IPS DF 19.7 (cell line): ENCODE measurements at regions not wholly inside any gene's neighbourhood (a gene's known extent, or its start where the extent isn't known, plus 50 kb on each side); places are given as distances from the start of the nearest gene placed in this dataset.
"Not testable (repeated sequence)": the region's sequence is repeated elsewhere in the genome, so short reads cannot be mapped to it uniquely, and the experiment has no call there.

ENCODE experiments used
- DNase-seq: peaks from one replicate; pipeline ENCODE4 v3.0.0-alpha.2; 2013; ENCODE audit warnings: low read depth, low spot score

DNA sequence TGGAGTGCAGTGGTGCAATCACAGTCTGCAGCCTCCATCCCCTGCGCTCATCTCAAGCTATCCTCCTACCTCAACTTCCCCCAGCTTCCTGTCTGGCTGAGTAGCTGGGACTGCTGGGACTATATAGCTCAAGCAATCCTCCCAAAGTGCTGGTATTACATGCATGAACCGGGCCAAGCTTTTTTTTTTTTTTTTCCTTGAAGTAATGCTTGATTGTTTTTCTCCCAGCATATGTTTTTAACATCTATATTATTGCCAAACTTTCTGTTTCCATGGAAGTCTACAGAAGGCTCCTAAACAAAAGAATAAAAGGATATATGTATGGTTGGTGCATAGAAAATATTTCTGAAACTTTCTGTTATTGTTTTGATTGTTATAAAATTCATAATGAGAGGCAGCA is 853.6 kb downstream of the KCNA4 start:
- no peak for DNase-seq

DNA sequence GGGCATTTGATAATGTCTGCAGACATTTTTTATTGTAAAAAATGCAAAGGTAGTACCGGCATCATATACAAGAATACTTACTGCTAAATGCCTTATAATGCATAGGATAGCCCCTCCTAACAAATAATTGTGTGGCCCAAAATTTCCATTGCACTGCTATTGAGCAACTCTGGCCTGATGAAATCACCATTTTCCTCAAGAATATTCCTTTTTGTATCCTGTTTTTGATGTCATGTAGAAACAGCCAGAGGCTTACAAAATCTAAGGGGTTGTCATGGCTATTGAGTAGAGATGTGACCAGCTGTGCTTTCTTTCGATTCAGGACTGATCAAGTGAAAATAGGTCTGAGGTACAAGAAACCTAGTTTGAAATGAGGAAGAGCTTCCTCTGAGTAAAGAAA is 854.3 kb downstream of the KCNA4 start:
- DNase-seq: no peak

DNA sequence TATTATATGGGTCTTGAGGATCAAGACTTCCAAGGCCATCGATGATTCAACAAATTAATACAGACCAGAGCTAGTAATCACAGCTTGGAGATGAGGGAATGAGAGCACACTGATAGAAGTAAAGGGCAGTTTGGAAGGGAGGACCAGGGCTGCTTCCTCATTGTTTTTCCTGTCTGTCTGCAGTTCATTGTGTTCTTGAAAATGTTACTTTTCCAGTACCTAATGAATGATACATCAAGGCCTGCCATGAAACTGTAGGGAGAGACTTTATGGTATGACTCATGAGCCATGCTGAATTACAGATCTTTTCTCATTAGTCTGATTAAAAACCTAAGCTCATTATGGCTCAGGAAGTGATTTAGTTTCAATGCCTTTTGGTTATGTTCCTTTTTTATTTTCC is 855.6 kb downstream of the KCNA4 start:
- DNase-seq: no peak

DNA sequence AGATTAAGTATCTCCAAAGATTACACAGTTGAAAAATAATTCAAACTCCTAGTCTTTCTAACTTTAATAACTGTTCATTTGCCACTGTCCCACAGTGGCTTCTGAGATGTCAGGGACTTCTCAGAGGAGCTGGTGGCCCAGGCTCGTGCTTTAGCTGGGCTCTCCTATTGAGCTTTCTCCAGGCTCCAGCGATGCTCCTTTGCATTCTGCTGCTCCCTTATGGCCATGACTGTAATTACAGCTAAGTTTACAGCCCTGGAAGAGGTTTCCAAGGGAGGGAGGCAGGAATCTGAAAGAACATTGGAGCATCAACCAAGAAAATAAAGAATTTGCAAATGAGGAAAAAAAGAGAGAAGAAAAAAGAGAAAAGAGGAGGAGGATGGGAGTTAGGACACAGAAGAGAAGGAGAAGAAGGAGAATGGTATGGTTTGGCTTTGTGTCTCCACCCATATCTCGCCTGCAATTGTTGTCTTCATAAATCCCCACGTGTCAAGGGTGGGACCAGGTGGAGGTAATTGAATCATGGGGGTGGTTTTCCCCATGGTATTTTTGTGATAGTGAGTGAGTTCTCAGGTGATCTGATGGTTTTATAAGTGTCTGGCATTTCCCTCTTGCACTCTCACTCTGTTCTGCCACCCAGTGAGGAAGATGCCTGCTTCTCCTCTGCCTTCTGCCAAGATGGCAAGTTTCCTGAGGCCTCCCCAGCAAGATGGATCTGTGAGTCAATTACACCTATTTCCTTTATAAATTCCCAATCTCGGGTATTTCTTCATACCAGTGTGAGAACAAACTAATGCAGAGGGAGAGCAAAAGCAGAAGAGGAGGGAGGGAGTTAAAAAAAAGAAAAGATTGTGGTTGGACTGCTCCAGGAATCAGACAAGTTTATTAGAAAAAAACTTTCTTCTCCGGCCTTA is 857.0 kb downstream of the KCNA4 start:
- DNase-seq: peak; percentile 30

DNA sequence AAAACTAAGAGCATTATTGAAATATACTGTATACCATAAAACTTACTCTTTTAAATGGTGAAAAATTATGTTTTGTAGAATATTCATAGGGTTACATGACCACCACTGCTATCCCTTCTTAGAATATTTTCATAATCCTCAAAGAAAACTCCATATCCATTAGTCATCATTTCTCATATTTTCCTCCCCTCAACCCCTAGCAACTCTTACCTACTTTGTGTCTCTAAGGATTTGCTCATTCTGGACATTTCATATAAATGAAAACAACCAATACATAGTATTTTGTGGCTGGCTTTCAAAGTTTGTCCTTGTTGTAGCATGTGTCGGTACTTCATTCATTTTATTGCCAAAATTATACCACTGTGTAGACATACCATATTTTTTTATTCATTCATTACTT is 863.8 kb downstream of the KCNA4 start:
- no peak for DNase-seq

DNA sequence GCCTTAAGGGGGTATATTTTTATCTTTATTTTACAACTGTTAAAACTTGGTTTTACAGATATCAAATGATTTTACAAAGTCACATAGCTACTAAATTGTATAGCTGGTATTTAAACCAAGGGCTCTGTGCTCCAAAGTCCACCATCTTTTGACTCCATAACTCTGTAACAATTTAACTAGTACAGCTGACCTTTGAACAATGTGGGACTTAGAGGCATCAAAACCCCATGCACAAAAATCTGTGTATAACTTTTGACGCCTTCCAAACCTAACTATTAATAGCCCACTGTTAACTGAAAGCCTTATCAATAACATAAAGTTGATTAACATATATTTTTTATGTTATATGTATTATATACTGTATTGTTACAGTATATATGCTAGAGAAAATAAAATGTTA is 874.3 kb downstream of the KCNA4 start:
- DNase-seq: not testable (repeated sequence)

DNA sequence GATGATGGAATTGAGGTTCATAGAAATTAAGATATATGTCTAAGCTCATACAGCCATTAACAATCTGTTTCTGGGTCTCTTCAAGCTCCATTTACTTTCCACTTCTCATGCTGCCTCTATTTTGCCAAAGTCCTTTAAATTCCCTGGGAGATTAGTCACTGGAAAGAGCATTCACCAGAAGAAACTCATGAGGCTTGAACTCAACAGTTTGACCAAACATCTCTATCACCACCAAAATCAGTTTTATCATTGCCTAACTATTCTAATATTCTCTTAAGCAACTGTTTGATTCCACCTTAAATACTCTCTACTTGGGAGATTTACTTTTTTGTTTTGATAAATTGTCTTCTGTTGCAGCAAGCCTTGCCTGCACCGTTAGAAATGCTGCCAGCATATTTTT is 881.3 kb downstream of the KCNA4 start:
- no peak for DNase-seq

DNA sequence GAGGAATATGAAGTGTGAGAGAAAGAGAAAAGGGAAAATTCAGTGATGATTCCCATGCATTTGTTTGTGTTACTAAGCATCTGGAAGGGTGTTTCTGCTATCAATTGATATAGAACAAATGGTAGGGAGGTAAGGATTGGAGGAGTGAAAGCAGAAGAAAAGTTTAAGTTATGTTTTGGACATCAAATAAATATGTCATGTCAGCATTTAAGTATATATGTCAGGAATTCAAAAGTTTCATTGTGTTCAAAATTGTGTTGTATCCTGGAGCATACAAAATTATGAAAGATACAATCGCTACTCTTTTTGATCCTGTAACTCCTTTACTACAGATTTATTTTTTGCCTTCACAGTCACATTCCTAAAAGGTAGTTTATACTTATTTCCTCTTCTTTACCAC is 885.8 kb downstream of the KCNA4 start:
- no peak for DNase-seq

DNA sequence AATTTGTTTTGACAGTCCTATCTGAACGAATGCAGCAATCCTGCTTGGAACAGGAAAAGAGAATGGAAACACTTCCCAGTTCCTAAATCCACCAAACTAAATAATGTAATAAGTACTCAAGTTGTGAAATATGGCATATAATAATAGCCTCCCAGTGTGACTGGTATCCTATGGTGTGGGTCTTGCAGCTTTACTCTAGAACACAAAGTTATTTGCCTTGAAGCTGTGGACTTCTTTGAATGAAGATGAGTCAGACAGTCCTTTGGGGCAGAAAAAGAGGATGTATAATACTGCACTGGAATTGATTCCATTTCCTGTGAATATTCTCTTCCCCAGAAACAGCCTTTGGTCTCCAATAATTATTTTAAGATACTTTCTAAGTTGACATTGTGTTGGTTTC is 887.0 kb downstream of the KCNA4 start:
- DNase-seq: no peak

DNA sequence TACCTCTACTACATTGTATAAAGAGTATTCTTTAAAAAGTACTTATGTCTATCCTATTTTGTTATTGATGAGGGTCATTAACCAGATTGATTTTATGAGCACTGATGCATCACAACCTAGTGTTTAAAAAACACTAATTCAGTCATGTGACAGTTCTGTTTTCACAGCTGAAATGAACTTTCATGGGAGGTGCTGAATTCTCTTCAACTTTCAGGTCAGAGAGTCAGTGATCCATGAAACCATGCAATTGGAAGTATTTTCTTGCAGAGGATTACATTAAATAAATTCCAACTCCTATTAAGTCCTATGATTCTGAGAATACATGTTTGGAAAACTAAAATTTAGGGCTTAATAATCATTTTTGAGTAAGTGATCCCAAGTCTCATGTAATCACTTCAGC is 889.4 kb downstream of the KCNA4 start:
- DNase-seq: no peak

DNA sequence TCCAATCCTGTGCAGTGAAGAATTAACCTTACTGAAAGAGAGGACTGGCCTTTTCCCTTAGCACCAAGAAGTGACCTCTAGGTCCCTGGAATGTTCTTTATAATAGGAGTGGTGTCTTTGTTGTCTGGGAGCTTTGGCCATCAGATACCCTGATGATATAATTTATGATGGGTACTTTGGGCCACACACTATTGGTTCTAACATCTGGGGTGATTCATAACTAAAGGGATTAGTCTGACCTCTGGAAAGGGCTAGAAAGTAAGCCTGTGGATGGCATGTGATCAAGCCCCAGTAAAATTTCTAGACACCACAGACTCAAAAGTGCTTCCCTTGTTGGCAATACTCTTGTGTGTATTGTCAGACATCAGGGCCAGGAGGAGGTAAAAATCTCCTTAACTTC is 891.2 kb downstream of the KCNA4 start:
- DNase-seq: no peak

DNA sequence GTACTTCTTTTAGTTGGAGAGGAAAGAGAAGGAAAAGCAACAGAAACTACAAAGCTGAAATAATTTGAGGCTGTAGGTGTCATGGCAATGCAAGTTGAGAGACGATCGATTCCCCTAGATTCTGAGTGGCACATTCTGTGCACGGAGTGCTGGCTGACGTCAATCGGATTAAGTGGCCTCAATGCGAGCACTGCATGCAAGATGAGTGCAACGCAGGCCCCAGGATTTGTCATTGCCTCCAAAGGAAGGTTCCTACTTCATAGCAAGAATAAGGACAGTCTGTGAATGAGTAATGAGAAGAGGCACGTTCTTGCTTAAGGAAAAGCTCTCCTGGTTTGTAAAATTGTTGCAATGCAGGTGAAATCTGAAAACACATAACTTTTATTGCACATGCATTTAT is 892.4 kb downstream of the KCNA4 start:
- DNase-seq: no peak

DNA sequence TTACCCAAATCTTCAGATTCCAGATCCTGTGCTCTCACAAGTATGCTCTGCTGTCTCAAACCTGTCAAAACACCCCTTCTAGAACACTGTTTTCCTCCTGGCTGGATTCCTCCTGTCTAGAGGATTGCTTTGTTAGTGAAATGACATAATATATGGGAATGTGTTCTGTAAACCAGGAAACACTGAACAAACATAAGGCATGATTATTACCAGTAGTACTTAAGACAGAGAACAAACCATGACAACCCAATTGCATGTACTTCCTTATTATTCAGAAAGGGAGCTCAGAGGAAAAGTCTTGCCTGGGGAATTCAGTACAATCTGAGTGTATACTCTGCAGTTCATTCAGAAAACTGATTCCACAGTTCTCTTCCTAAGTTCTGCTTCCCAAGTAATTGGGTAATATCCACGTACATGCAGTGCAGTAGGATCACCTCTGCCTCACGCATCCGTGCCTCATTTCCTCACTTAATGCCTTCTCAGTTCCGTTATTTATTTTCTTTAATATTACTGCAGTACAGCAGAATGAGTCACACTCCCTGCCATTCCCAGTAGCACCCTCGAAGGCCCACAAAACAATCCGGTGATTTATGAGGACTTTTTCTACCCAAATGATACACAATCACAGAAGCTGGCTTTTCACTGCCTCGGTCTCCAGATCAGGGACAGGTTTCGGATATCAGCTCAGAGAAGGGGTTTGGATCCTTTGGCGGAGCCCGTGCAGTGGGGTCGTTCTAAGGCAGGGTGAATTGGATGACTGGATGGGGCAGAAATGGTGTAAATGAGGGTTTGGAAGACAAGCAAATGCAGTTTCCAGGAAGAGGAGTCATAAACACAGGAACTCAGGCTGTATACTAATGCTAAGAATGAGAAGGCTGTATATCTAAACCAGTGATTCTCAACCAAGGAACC is 896.9 kb downstream of the KCNA4 start:
- no peak for DNase-seq

DNA sequence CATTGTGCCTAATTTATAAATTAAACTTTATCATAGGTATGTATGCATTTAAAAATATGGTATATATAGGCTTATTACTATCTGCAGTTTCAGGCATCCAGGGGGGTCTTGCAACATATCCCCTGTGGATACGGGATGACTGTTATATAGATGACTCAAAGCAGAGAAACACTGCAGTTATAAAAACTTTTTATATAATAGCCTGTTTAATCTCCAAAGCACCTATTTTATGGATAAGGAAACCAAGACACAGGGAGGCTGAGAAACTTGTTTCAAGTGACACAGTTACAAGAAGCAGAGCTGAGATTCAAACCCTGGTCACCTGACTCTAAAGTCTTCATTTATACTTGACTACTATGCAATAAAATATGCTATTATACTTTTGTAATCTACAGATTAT is 897.7 kb downstream of the KCNA4 start:
- no peak for DNase-seq

DNA sequence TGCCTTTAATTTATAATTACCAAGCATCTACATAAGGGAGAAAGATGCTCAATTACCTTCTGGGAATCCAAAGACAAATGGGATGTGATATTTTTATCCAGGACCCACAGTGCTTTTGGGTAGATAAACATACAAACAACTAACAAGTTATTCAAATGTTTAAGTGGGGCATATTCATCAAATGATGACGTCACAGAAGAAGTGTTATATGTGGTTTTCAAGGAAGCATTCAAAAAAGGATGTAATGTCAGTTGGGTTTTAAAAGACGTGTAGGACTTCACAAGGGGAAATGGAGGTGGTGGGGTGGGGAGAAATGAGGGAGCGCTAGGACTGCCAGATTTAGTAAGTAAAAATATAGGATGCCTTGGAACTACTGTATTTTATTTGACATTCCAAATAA is 915.9 kb downstream of the KCNA4 start:
- no peak for DNase-seq

DNA sequence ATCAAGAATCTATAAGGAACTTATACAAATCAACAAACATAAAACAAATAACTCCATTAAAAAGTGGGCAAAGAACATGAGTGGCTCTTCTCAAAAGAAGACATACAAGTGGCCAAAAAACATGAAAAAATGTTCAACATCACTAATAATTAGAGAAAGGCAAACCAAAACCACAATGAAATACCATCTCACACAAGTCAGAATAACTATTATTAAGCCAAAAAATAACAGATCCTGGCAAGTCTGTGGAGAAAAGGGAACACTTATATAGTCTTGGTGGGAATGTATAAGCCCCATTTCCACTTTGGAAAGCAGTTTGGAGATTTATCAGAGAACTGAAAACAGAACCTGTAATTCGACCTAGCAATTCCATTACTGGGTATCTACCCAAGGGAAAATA is 921.0 kb downstream of the KCNA4 start:
- no peak for DNase-seq

DNA sequence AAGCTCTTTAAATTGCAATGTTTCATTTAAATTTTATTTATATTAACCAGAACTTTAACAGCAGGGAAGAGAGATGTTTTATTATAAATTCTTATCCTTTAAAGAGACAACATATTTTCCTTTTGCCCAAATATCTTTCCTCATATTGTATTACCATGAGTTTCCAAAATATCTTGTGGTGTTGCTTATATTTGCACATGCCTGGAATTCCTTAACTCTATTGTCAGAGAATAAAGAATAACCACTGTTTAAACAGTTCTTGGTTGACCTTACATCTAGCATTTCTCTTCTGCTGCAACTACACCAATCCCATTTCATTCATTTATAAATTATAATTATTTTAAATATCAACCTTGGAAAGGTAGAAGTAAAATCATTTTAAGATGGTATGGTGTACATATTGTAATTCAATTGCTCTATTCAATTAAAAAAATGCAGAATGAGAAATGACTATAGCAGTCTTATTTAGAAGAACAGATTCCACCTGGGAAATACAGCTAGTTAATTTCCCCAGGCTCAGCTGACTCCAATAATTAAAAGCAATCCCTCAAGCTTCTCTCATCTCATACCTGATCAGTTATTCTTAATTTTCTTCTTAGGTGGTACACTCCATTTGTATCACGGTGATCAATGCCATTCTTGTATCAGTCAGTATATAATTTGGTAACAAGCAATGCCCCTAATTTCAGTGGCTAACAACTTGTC is 923.3 kb downstream of the KCNA4 start:
- DNase-seq: no peak

DNA sequence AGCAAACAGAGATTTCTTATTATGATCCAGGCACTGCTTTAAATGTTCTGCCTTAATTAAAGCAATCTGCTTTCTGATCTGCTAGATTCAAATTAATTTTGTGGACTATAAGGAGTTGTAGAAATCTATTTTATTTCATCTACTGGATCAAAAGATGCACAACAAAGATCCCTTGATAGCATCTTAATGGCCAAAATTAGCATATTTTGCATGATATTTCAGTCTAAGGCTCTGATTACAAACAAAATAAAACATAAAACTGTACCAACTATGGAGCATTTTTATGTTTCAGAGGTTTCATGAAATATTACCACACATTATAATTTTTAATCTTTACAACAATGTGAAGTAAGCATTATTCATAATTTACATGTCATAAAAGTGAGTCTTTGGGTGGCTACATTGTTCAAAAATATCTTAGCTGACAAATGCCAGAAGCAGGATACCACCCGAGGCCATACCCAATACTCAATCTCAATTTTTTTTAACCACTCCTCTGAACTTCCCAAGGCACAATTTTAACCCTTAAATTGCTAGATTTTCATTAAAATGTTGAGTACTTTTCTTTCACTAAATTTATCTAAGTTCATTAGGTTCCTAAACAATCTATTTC is 929.5 kb downstream of the KCNA4 start:
- no peak for DNase-seq

DNA sequence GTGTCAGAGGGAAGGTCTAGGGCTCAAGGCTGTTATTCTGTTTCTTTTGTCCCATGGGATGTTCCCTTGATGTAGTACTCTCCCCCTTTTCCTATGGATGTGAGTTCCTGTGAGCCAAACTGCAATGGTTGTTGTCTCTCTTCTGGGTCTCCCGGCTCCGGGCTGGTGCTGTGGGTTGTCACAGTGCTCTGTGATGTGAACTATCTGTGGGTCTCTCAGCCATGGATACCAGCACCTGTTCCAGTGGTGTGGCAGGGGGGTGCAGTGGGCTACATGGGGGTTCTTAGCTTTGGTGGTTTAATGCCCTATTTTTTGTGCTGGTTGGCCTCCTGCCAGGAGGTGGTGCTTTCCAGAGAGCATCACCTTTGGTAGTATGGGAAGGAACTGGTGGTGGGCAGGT is 941.1 kb downstream of the KCNA4 start:
- no peak for DNase-seq

DNA sequence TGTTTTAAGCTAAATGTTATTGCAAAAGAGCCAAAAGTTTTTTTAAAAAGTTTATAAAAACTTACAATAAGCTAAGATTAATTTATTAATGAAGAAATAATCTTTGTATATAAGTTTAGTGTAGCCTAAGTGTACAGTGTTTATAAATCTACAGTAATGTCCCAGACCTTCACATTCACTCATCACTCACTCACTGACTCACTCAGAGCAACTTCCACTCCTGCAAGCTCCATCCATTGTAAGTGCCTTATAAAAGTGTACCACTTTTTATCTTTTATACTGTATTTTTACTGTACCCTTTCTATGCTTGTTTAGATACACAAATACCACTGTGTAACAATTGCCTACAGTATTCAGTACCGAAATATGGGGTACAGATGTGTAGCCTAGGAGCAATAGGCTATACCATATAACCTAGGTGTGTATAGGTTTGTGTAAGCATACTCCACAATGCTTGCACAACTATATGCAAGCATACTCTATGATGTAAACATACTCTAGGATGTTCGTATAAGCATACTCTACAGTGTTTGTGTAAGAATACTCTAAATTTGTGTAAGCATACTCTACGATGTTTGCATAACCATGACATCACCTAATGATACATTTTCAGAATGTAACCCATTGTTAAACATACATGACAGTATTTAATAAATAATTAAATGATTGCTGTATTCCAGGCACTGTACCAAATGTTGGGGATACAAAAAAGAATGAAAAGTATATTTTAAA is 953.0 kb downstream of the KCNA4 start:
- DNase-seq: no peak

DNA sequence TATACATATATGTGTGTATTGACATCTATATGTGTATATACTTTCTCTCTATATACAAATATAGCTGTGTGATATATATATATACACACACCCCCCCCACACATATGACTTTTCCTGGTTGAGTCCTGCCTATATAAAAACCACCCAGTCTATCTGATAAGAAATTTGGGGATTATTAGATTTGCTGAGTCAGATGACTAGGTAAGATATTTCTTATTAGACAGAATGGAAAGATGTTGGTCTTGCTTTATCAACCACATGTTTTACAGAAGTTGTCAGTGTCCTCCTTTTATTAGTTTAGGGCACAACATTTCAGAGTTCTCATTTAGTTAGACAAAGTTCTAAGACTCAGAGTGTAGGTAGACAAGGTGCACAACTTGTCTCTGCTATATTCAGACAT is 953.3 kb downstream of the METTL15 start:
- DNase-seq: no peak
